NCI-H1694 treated with DMSO at 0.1 percent for 48 hours (cell line): ENCODE measurements at regions not wholly inside any gene's neighbourhood (a gene's known extent, or its start where the extent isn't known, plus 50 kb on each side); places are given as distances from the start of the nearest gene placed in this dataset.
"Not testable (repeated sequence)": the region's sequence is repeated elsewhere in the genome, so short reads cannot be mapped to it uniquely, and the experiment has no call there.

Experiments
- DNase-seq: peaks from one replicate; lab custom pipeline; 2025; lab: John Stamatoyannopoulos, UW

DNA sequence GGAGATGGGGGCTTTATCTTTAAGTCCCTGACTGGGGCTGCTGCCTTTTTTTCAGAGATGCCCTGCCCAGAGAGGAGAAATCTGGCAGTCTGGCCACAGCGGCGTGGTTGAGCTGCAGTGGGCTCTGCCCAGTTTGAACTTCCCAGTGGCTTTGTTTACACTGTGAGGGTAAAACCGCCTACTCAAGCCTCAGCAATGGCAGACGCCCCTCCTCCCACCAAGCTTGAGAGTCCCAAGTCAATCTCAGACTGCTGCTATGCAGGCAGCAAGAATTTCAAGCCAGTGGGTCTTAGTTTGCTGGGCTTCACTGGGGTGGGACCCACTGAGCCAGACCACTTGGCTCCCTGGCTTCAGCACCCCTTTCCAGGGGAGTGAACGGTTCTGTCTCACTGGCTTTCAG is 76.4 kb upstream of the DNAJC1 start:
- DNase-seq, result not testable (repeated sequence)

DNA sequence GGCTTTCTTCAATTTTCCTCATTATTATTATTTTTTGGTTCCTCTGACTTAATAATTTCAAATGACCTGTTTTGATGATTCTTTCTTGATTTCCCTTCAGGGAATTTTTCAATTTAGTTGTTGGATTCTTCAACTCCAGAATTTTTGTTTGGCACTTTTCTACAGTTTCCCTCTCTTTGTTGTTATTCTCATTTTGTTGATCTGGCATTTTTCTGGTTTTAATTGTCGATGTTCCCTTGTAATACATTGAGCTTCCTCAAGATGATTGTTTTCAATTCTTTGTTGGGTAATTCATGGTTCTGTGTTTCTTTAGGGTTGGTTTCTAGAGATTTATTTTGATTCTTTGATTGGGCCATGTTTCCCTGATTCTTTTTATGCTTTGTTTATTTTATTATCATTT is 67.8 kb upstream of the DNAJC1 start:
- DNase-seq, result no peak

GRCh38 chr10:22067091-22067490 is 63.6 kb upstream of the DNAJC1 start:
- no peak for DNase-seq

DNA sequence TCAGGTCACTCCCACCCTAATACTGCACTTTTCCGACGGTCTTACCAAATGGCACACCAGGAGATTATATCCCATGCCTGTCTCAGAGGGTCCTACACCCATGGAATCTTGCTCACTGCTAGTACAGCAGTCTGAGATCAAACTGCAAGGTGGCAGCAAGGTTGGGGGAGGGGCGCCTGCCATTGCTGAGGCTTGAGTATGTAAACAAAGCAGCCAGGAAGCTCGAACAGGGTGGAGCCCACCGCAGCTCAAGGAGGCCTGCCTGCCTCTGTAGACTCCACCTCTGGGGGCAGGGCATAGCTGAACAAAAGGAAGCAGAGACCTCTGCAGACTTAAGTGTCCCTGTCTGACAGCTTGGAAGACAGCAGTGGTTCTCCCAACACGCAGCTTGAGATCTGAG is 57.5 kb upstream of the DNAJC1 start:
- not testable (repeated sequence) for DNase-seq

GRCh38 chr10:22058201-22058600 is 54.7 kb upstream of the DNAJC1 start:
- DNase-seq, result no peak

DNA sequence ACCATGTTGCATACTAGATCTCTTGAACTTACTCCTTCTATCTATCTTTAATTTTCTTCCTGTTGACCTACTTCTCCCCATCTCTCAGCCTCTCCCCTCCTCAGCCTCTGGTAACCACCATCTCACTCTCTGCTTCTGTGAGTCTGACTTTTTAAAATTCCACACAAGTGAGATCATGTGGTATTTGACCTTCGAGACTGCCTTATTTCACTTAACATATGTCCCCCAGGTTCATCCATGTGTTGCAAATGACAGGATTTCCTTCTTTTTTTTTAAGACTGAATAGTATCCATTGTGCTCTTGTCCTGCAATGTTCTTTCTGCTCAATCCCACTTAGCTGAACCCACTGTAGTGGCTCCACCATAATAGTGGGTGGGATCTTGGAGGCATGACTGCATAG is 51.4 kb upstream of the DNAJC1 start:
- no peak for DNase-seq
